Cardiac fibroblast (primary cell): ENCODE measurements at regions not wholly inside any gene's neighbourhood (a gene's known extent, or its start where the extent isn't known, plus 50 kb on each side); places are given as distances from the start of the nearest gene placed in this dataset.

ENCODE experiments used
- DNase-seq, 2 donors: peaks; one replicate each; pipeline versions ENCODE4 v3.0.0 to v3.0.0-alpha.2; 2010; ENCODE audit warnings: low read depth in 2 of 2
- H3K4me3 ChIP-seq, 2 donors: replicated peaks in 1 of 2; 1 replicate in 1 of 2; 2 replicates in 1 of 2; pipeline ENCODE4 v1.5.1; 2011; ENCODE audit warnings: low read depth in 2 of 2, low read length in 2 of 2, mild to moderate bottlenecking in 2 of 2, moderate library complexity in 1 of 2
- TF ChIP-seq, protein P1 (sequence below): IDR thresholded peaks from one replicate; pipeline ENCODE4 v1.5.1; 2011; ENCODE audit warnings: low read depth, mild to moderate bottlenecking, low read length, inconsistent platforms

DNA sequence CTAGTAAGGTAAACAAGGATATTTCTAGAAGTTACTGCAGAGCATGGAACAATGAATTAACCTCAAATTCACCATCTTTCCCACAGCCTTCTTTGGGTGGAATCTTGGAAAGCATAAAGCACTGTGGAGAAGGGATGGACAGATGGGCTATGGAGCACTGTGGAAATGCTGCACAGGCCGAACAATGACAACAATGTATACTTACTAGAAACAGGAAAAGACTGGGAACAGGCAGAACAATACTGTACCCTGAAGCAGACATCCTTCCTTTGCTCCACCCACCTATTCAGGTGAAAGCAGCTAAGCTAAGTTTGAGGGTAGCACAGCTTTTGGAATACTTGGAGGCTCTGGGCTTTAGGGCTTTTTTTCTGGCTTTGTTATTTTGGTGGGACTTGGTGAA lies 250.6 kb upstream of the KLF8 start:
- no peak overlapping the region for H3K4me3 ChIP-seq
- DNase-seq, result no peak
- TF ChIP-seq, protein P1, sequence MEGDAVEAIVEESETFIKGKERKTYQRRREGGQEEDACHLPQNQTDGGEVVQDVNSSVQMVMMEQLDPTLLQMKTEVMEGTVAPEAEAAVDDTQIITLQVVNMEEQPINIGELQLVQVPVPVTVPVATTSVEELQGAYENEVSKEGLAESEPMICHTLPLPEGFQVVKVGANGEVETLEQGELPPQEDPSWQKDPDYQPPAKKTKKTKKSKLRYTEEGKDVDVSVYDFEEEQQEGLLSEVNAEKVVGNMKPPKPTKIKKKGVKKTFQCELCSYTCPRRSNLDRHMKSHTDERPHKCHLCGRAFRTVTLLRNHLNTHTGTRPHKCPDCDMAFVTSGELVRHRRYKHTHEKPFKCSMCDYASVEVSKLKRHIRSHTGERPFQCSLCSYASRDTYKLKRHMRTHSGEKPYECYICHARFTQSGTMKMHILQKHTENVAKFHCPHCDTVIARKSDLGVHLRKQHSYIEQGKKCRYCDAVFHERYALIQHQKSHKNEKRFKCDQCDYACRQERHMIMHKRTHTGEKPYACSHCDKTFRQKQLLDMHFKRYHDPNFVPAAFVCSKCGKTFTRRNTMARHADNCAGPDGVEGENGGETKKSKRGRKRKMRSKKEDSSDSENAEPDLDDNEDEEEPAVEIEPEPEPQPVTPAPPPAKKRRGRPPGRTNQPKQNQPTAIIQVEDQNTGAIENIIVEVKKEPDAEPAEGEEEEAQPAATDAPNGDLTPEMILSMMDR, result no peak

- no peak overlapping the region for H3K4me3 ChIP-seq
- no peak for DNase-seq
- TF ChIP-seq, protein P1, result no peak
Measured at GRCh38 chrX:55996649-55997048, 235.5 kb upstream of the KLF8 start.

- no peak overlapping the region for H3K4me3 ChIP-seq
- TF ChIP-seq, protein P1, result no peak
- peak in 1 of 2 donors; percentile 31 for DNase-seq
Measured at GRCh38 chrX:56000174-56000573, 232.0 kb upstream of the KLF8 start.

DNA sequence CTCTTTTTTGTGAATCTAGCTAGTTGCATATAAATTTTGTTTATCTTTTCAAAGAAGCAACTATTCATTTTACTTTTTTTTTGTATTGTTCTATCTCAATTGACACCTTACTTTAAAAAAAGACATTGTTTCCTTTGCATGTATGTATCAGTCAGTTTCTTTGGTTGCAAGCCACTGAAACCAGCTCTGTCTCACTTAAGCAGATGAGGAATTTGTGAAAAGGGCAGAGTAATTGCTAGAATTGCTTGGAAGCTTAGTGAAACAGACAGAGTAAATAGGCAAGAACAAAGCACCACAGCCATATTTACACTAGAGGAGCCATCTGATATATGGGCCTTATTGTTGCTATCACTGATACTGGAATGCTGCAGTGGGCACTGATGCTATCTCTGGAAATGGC lies 231.4 kb upstream of the KLF8 start:
- TF ChIP-seq, protein P1, result no peak
- DNase-seq, result no peak
- no peak overlapping the region for H3K4me3 ChIP-seq

- no peak for DNase-seq
- TF ChIP-seq, protein P1, result no peak
- H3K4me3 ChIP-seq, result no peak overlapping the region
Measured at GRCh38 chrX:56025872-56026571, 206.1 kb upstream of the KLF8 start.

DNA sequence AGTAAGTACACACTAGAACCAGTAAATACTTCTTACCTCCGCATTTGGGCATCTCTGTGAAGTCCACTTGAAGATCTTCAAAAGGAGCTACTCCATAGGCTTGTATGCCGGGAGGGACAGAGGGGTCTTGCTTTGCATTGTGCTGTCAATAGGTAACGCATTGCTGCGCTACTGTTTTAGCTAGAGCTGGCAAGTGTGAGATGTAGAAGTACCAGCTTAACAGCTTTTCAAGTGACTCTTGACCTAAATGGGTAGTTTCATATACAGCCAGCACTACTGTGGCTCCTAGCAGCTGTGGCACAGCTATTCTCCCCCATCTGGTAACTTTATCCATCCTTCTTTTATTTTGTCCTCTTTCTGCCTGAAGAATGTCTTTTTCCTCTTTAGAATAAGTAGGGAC lies 205.3 kb upstream of the KLF8 start:
- no peak overlapping the region for H3K4me3 ChIP-seq
- TF ChIP-seq, protein P1, result no peak
- DNase-seq, result no peak

DNA sequence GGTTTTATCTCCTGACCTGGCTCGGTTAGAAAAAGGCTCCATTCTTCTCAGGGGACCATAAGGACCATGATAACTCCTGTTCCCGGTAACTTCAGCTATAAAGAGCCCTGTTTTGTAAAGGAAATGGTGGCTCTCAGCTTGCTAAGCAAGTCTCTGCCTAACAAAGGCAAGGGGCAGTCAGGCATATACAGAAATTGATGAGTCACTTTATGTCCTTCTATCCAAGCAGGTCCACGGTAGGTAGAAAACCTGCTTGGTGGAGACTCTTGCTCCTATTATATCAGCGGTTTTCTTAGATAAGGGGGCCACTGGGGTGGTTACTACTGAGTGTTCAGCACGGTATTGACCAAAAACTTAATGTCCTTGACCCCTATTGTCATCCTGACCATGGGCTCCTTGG lies 203.0 kb upstream of the KLF8 start:
- no peak overlapping the region for H3K4me3 ChIP-seq
- TF ChIP-seq, protein P1, result no peak
- DNase-seq, result no peak
